HG03060 (cell line): ENCODE measurements at regions not wholly inside any gene's neighbourhood (a gene's known extent, or its start where the extent isn't known, plus 50 kb on each side); places are given as distances from the start of the nearest gene placed in this dataset.

Experiments used
- ATAC-seq: cut with Tn5 transposase; IDR thresholded peaks from one replicate; pipeline ENCODE4 v1.9.1; 2021; ENCODE audit warnings: low read depth, moderate number of reproducible peaks; ENCODE audit not compliant: unreplicated experiment

GRCh38 chr14:82270286-82270685 is 736.6 kb upstream of the SEL1L start:
- ATAC-seq = no peak

GRCh38 chr14:82298811-82299210 is 765.2 kb upstream of the SEL1L start:
- ATAC-seq = no peak

- no peak for ATAC-seq
Observed at GRCh38 chr14:82309199-82309598, 775.5 kb upstream of the SEL1L start.

GRCh38 chr14:82313889-82314288 is 780.2 kb upstream of the SEL1L start:
- ATAC-seq = no peak

- no peak for ATAC-seq
Observed at GRCh38 chr14:82328442-82328841, 794.8 kb upstream of the SEL1L start.

- no peak for ATAC-seq
Observed at GRCh38 chr14:82341261-82341810, 807.7 kb upstream of the SEL1L start.

- ATAC-seq = no peak
Observed at GRCh38 chr14:82342596-82342995, 808.9 kb upstream of the SEL1L start.

- no peak for ATAC-seq
Observed at GRCh38 chr14:82345184-82345583, 811.5 kb upstream of the SEL1L start.

GRCh38 chr14:82354126-82354525 is 820.5 kb upstream of the SEL1L start:
- no peak for ATAC-seq

- no peak for ATAC-seq
Observed at GRCh38 chr14:82359201-82359600, 825.5 kb upstream of the SEL1L start.

- no peak for ATAC-seq
Observed at GRCh38 chr14:82362452-82362851, 828.8 kb upstream of the SEL1L start.

GRCh38 chr14:82365471-82365870 is 831.8 kb upstream of the SEL1L start:
- ATAC-seq = no peak

GRCh38 chr14:82366803-82367202 is 833.1 kb upstream of the SEL1L start:
- no peak for ATAC-seq

- no peak for ATAC-seq
Observed at GRCh38 chr14:82379291-82379690, 845.6 kb upstream of the SEL1L start.

GRCh38 chr14:82385048-82385447 is 851.4 kb upstream of the SEL1L start:
- ATAC-seq = no peak

GRCh38 chr14:82387699-82388098 is 854.0 kb upstream of the SEL1L start:
- no peak for ATAC-seq

- no peak for ATAC-seq
Observed at GRCh38 chr14:82388488-82388887, 854.8 kb upstream of the SEL1L start.

GRCh38 chr14:82390586-82390985 is 856.9 kb upstream of the SEL1L start:
- no peak for ATAC-seq

- ATAC-seq = no peak
Observed at GRCh38 chr14:82394916-82395315, 861.3 kb upstream of the SEL1L start.

- no peak for ATAC-seq
Observed at GRCh38 chr14:82398256-82398655, 864.6 kb upstream of the SEL1L start.

GRCh38 chr14:82403987-82404386 is 870.3 kb upstream of the SEL1L start:
- ATAC-seq = no peak

- ATAC-seq = no peak
Observed at GRCh38 chr14:82410064-82410463, 876.4 kb upstream of the SEL1L start.

GRCh38 chr14:82411298-82411697 is 877.6 kb upstream of the SEL1L start:
- no peak for ATAC-seq
